GM18870 (cell line): ENCODE measurements at regions not wholly inside any gene's neighbourhood (a gene's known extent, or its start where the extent isn't known, plus 50 kb on each side); places are given as distances from the start of the nearest gene placed in this dataset.

Source experiments
- ATAC-seq: cut with Tn5 transposase; IDR thresholded peaks from one replicate; pipeline ENCODE4 v1.9.1; 2021; ENCODE audit warnings: moderate library complexity; ENCODE audit not compliant: unreplicated experiment

GRCh38 chr1:72693899-72694298, 411.6 kb upstream of the NEGR1 start:
- no peak for ATAC-seq

- ATAC-seq, result no peak
These were observed 411.0 kb upstream of the NEGR1 start for GRCh38 chr1:72693376-72693775.

- no peak for ATAC-seq
These were observed 408.5 kb upstream of the NEGR1 start for GRCh38 chr1:72690871-72691270.

- no peak for ATAC-seq
These were observed 396.3 kb upstream of the NEGR1 start for GRCh38 chr1:72678683-72679082.

GRCh38 chr1:72670902-72671301, 388.6 kb upstream of the NEGR1 start:
- no peak for ATAC-seq

GRCh38 chr1:72662918-72663317, 380.6 kb upstream of the NEGR1 start:
- no peak for ATAC-seq

GRCh38 chr1:72650843-72651435, 368.6 kb upstream of the NEGR1 start:
- ATAC-seq, result no peak

- no peak for ATAC-seq
These were observed 367.7 kb upstream of the NEGR1 start for GRCh38 chr1:72649991-72650390.

GRCh38 chr1:72649211-72649888, 367.0 kb upstream of the NEGR1 start:
- no peak for ATAC-seq

GRCh38 chr1:72648465-72648864, 366.1 kb upstream of the NEGR1 start:
- ATAC-seq, result no peak

GRCh38 chr1:72643142-72643541, 360.8 kb upstream of the NEGR1 start:
- ATAC-seq, result no peak

- no peak for ATAC-seq
These were observed 355.3 kb upstream of the NEGR1 start for GRCh38 chr1:72637593-72637992.

GRCh38 chr1:72636631-72637030, 354.3 kb upstream of the NEGR1 start:
- no peak for ATAC-seq

GRCh38 chr1:72635719-72636118, 353.4 kb upstream of the NEGR1 start:
- no peak for ATAC-seq

- ATAC-seq, result no peak
These were observed 352.6 kb upstream of the NEGR1 start for GRCh38 chr1:72634946-72635345.

GRCh38 chr1:72631449-72631848, 349.1 kb upstream of the NEGR1 start:
- ATAC-seq, result no peak

- peak; percentile 91 for ATAC-seq
These were observed 341.0 kb upstream of the NEGR1 start for GRCh38 chr1:72623299-72623708.

GRCh38 chr1:72620453-72620852, 338.1 kb upstream of the NEGR1 start:
- ATAC-seq, result no peak

- ATAC-seq, result no peak
These were observed 324.0 kb upstream of the NEGR1 start for GRCh38 chr1:72606216-72606810.

- no peak for ATAC-seq
These were observed 318.8 kb upstream of the NEGR1 start for GRCh38 chr1:72601035-72601674.

GRCh38 chr1:72586023-72586685, 303.8 kb upstream of the NEGR1 start:
- ATAC-seq, result no peak
